Activated T-cell treated with anti-CD3 and anti-CD28 coated beads for 1 hour (primary cell): ENCODE measurements at regions not wholly inside any gene's neighbourhood (a gene's known extent, or its start where the extent isn't known, plus 50 kb on each side); places are given as distances from the start of the nearest gene placed in this dataset.
"Not testable (repeated sequence)": the region's sequence is repeated elsewhere in the genome, so short reads cannot be mapped to it uniquely, and the experiment has no call there.

ENCODE experiments used
- DNase-seq: peaks from one replicate; pipeline ENCODE4 v3.0.0-alpha.2; 2020; ENCODE audit warnings: low read depth

GRCh38 chr1:148386031-148386398, 97.1 kb downstream of the PPIAL4G start:
- not testable (repeated sequence) for DNase-seq

- DNase-seq: no peak
Measured at GRCh38 chr1:148385371-148386030, 97.6 kb downstream of the PPIAL4G start.

GRCh38 chr1:148383966-148384365, 99.1 kb downstream of the PPIAL4G start:
- DNase-seq: no peak

- no peak for DNase-seq
Measured at GRCh38 chr1:148379697-148380096, 103.4 kb downstream of the PPIAL4G start.

- no peak for DNase-seq
Measured at GRCh38 chr1:148379170-148379500, 104.0 kb downstream of the PPIAL4G start.

- DNase-seq: not testable (repeated sequence)
Measured at GRCh38 chr1:148377992-148378391, 105.1 kb downstream of the PPIAL4G start.

- DNase-seq: not testable (repeated sequence)
Measured at GRCh38 chr1:148377045-148377444, 106.1 kb downstream of the PPIAL4G start.

GRCh38 chr1:148374101-148374500, 109.0 kb downstream of the PPIAL4G start:
- DNase-seq: no peak

- no peak for DNase-seq
Measured at GRCh38 chr1:148373192-148373925, 109.7 kb downstream of the PPIAL4G start.

- DNase-seq: no peak
Measured at GRCh38 chr1:148372731-148373130, 110.4 kb downstream of the PPIAL4G start.

GRCh38 chr1:148372051-148372726, 110.9 kb downstream of the PPIAL4G start:
- DNase-seq: not testable (repeated sequence)

- DNase-seq: peak; percentile 59
Measured at GRCh38 chr1:148371551-148371994, 111.5 kb downstream of the PPIAL4G start.

GRCh38 chr1:148370661-148371060, 112.4 kb downstream of the PPIAL4G start:
- DNase-seq: not testable (repeated sequence)

GRCh38 chr1:148367596-148367995, 115.5 kb downstream of the PPIAL4G start:
- DNase-seq: no peak

- not testable (repeated sequence) for DNase-seq
Measured at GRCh38 chr1:148366136-148366753, 116.9 kb downstream of the PPIAL4G start.

GRCh38 chr1:148365151-148365550, 118.0 kb downstream of the PPIAL4G start:
- not testable (repeated sequence) for DNase-seq

GRCh38 chr1:148363979-148364378, 119.1 kb downstream of the PPIAL4G start:
- not testable (repeated sequence) for DNase-seq

GRCh38 chr1:148363439-148363810, 119.7 kb downstream of the PPIAL4G start:
- no peak for DNase-seq

- DNase-seq: no peak
Measured at GRCh38 chr1:148362626-148363438, 120.3 kb downstream of the PPIAL4G start.

- no peak for DNase-seq
Measured at GRCh38 chr1:148362216-148362611, 120.9 kb downstream of the PPIAL4G start.

GRCh38 chr1:148361427-148362215, 121.5 kb downstream of the PPIAL4G start:
- DNase-seq: peak; percentile 29
